Left cardiac atrium (tissue), 4 donors: ENCODE measurements at regions not wholly inside any gene's neighbourhood (a gene's known extent, or its start where the extent isn't known, plus 50 kb on each side); places are given as distances from the start of the nearest gene placed in this dataset.

ENCODE experiments used
- ATAC-seq, 2 donors: fragments of 200-7000 bp; cut with Tn5 transposase; one replicate each; pipeline ENCODE4 v1.9.1; 2020; ENCODE audit warnings: mild to moderate bottlenecking in 2 of 2, moderate library complexity in 2 of 2
- DNase-seq: peaks from one replicate; pipeline ENCODE4 v3.0.0-alpha.2; 2020
- intact Hi-C, 2 donors: fragments of 100-400 bp; cut with DNase I; formaldehyde crosslinking; loops; one replicate each; pipeline versions ENCODE4 v1.14.1 to v1.15.1; 2022 to 2023
- donor health status: DM: no; HTN: yes; CAD: no.
- donor health status: DM: no; HTN: yes; CAD: no; lungs with severe emphysema.
- donor health status: DM: yes; HTN: yes; CAD: no.
- donor health status: Dilated cardiomyopathy.

- DNase-seq = no peak
- intact Hi-C loops = no loop called here
- ATAC-seq = no peak
Observed at GRCh38 chr17:73797594-73798110, 153.4 kb upstream of the SDK2 start.

DNA sequence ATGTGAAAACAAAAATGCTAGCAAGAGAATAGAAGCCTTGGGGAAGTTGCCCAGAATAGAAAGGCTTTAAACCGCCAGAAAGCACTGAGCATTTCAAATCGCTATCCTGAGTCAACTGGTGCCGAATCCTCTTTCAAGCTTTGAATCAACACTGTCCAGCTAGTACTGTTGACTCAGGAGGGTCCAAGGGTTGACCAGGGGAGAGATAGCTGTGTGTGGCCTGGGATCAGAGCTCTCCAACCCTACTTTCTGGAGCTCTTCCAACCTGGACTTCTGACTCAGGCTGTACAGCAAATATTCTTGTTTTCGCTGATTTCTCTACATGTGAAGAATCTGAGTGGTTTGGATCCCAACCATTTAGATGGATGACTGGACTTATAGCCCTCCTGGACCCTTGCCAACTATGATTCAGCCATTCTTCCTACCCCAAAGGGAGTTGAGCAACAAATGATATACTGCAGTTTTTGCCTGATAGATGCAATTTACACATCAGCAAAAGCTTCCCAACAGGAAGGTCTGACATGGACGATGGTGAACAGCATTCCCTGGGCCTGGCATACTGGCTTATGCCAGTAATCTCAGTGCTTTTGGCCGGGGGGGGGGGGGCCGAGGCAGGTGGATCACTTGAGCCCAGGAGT, 154.0 kb upstream of the SDK2 start:
- peak in 1 of 2 donors; percentile 90 for ATAC-seq
- no peak for DNase-seq
- intact Hi-C loops = no loop called here

DNA sequence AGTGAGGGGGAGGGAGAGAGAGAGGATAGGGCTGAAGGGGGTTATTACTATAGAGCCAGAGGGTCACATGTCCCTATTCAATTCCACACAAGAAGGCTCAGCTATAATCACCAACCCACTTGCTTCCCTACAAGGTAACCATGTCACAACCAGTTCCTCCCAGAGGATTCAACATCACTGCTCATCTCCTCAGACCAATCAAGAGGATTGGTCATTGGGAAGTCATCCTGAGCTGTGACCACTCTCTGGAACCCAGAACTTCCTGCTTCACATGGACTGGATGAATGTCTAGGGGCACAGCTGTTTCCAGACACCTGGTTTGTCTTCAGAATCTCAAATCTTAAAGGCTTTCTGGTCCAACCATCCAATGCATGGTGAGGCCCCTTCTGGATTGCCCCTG, 154.9 kb upstream of the SDK2 start:
- DNase-seq (no peak), ATAC-seq (no peak)
- intact Hi-C loops = no loop called here

- intact Hi-C loops = no loop called here
- DNase-seq (no peak), ATAC-seq (peak in 1 of 2 donors; percentile 20)
Observed at GRCh38 chr17:73799781-73800627, 155.8 kb upstream of the SDK2 start.

DNA sequence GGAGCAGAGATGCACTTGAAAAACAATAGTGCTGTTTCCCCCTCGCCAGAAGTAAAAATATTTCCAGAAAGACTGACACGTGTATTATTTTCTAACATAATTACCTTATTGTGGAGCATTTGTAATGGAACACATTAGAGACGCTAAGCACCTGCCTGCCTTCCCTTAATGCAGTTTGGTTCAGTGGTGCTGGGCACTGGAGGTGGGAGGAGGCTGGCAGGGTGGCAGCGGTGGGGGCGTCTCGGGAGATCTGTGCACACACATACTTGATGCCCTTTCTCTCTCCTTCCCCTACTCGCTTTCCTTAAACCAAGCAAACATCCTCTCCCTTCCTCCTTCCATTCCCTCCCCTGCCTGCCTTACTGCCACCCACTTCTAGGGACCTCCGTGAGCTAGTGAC, 156.6 kb upstream of the SDK2 start:
- DNase-seq (no peak), ATAC-seq (no peak)
- intact Hi-C loops = no loop called here

DNA sequence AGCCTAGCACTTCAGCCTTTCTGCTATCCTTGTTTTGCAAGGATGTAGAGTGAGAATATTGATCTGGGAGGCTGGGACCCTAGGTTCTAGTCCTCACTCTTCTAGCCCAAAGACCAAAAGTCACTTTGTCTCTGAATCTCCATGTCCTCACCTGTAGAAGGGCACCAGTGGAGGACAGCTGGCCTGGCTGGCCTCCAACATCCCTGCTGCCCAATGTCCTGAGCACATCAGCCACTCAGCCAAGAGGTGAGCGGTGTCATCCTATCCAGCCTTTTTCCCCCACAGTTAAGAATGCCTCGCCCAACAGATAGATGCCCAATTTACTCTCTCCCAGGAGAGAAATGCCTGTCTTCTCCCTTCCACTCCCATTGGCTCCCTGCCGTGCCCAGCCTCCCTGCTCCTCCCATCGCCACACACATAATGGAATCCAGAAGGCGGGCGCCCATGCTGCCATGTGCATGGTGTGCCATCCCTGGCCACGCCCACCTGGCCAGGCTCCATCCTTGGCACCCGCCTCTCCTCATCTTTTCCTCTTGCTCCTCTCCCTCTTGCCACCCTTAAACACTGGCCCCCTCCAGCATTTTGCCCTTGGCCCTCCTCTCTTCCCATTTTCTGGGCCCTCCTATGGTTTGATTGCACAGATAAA, 157.3 kb upstream of the SDK2 start:
- ATAC-seq (no peak), DNase-seq (no peak)
- intact Hi-C loops = no loop called here

DNA sequence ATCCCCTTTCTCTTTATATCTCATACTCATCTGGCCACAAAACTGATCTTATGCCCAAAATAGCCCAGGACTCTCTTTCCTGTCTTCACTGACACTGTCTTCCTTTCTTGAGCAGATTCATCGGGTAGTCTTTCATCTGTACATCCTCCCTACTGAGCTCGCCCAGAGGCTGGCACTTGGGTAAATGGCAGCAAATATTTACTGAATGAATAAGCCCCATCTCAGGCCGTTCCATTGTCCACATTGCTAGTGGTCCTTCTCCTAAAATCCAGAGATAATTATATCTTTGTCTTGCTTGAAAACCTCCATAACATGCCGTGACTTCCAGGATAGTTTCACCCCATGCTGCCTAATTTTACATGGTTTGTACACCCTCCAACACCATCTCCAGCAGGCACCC, 158.1 kb upstream of the SDK2 start:
- no peak for ATAC-seq
- intact Hi-C loops = no loop called here
- DNase-seq = no peak

DNA sequence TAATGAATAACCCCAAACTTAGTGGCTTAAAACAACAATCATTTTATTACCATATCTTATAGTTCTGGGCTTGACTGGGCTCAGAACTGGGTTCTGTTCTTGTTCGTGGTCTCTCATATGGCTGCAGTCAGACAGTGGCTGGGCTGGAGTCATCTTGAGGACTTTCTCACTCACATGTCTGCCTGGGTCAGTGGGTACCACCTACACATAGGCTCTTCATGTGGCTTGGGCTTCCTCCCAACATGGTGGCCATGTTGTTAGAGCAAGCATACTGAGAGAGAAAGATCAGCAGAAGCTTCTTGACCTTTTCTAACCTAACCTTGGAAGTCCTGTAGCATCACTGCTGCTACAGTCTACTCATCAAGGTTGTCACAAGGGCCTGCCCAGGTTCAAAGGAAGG, 158.6 kb upstream of the SDK2 start:
- DNase-seq = no peak
- intact Hi-C loops = no loop called here
- ATAC-seq = no peak

DNA sequence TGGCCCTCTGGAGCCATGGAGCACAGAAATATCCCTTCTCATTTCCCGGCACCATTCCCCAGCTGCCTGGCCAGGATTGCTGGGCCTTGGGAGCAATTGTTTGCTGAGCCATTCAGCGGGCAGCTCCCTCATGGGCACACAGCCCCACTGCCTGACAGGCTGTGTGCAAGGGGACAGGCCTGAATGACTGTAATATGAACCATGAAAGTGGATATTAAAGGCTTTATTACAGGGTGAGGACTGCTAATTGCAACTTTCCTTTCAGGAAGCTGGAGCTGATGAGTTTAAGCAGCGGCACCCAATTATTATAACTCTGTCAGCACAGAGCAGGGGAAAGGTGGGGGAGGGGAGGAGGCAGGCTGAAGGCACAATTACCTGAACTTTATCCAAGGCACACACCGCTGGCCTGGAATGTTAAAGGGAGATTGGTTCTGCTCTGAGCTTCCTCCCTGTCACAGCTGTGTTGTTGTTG, 159.8 kb upstream of the SDK2 start:
- ATAC-seq (no peak), DNase-seq (no peak)
- intact Hi-C loops = no loop called here

GRCh38 chr17:73806768-73807167, 162.5 kb upstream of the SDK2 start:
- intact Hi-C loops = no loop called here
- DNase-seq (no peak), ATAC-seq (no peak)

DNA sequence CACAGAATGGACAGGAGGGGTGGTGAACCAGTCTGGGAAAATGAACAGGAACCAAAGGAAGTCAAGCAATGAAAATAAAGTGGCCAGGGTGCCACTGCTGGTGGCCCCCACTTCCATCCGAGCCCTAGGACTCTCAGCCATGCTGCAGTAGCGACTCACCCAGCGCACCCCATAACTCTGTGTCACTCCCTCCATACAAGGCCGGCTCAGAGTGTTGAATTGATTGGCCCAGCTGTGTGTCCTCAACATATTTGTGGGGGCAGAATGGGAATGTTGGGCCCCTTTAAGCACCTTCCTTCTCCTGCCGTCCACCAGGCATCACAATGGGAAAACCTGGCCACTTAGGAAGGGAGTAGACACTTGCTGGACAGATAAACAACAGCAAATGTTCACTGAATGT, 169.0 kb upstream of the SDK2 start:
- ATAC-seq (no peak), DNase-seq (no peak)
- intact Hi-C loops = no loop called here

DNA sequence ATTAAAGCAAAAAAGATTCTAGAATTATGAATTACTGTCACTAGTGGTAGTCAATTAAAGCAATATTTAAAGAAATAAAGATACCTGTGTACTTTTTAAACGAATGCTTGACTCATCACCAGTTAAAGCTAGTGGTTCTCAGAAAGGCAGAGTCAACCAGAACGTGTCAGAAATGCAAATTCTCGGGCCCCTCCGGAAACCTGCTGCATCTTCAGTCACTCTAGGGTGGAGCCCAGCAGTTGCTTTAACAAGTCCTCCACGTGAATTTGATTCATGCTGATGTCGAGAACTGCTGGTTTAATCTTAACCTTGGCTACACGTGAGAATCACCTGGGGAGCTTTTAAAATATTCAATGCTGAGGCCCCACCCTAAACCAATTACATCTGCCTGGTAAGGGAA, 169.8 kb upstream of the SDK2 start:
- DNase-seq (no peak), ATAC-seq (no peak)
- intact Hi-C loops = no loop called here

DNA sequence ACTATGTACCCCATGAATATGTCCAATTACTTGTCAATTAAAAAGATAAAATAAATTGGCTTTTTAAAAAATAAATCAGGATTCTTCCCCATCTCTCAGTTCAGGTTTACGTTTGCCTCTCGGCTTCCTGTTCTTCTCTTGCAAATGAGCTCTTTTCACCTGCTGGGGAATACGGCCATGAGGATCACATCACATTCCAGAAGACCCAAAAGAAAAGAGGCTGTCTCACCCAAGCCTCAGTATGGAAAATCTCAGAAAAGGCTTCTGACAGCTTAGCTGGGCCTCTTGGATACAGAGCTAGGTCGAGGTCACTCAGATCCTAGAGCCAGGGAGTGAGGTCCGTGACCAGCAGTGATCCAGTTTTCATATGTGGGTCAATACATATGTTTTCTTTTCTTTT, 171.2 kb upstream of the SDK2 start:
- intact Hi-C loops = no loop called here
- DNase-seq = no peak
- no peak for ATAC-seq

- intact Hi-C loops = no loop called here
- ATAC-seq (no peak), DNase-seq (no peak)
Observed at GRCh38 chr17:73819440-73820395, 175.5 kb upstream of the SDK2 start.

DNA sequence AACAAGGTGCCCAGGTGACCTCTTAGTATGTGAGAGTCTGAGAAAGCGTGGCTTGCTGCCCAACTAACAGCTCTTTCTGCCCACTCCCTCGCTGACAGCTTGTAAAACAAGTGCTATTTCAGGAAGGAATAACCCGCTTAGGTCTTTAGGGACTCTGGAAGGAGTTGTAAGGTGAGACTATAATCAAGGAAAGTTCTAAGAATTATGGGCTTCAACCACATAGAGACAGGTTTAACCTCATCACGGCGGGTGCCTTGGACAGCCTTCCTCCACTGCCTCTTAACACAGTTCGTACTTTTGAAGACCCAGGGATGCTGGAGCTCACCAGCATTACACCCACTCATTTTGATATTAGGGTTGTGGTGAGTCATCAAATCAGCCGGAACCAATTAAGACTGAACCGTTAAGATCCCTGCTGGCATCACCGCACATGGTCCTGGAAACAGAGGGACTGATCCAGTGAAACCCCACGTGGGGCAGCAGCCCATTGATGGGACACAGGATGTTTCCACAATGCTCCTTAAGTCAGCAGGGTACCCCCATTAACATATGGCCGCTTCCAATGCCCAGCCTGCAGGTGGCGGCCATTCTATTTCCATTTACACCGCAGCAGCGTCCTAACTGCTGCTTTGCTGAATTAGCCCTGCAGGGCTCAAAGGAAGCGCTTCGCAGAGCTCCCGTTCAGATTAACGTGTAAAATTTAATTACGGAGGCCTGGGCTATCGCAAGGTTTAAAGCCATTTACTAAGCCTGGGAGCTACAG, 176.6 kb upstream of the SDK2 start:
- ATAC-seq = peak in 1 of 2 donors; percentile 46
- intact Hi-C loops = no loop called here
- no peak for DNase-seq

DNA sequence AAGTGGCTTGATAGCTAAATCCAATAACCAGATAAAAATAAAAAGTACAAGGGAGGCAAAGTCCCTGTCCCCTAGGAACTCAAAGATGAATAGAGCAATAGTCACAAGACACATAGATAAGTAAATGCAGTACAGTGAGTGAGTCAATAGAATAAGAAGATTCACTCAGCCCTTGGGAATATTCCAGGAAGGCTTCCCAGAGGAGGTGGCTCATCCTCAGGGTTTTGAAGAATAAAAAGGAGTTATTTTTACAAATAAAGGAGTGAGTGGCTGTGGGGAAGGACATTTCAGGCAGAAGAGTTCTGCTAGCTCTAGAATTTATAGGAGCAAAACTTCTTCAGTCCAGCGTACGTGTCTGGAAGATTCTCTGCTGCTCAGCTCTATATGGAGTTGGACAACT, 177.4 kb upstream of the SDK2 start:
- intact Hi-C loops = no loop called here
- ATAC-seq (no peak), DNase-seq (no peak)

DNA sequence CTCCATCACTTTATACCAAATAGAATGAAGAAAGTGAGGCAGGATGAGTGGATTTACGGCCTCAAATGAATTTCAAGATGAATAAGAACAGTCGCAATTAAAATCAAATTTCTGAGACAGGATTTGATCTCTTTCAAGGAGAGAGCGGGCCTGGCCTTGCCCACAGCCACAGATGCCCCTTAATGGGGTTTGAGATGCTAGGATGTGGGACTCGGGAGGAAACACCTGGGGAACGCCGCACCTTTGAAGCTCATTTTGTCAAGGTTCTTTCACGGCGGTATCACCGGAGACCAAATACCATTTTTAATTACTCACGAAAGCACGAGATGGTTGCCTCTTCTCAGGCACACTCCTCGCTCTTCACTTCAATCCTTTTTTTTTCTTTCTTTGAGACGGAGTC, 178.1 kb upstream of the SDK2 start:
- intact Hi-C loops = no loop called here
- no peak for ATAC-seq
- DNase-seq = no peak

- intact Hi-C loops = no loop called here
- ATAC-seq (no peak), DNase-seq (no peak)
Observed at GRCh38 chr17:73823684-73824083, 179.4 kb upstream of the SDK2 start.
